ENCODE measurements at regions not wholly inside any gene's neighbourhood (a gene's known extent, or its start where the extent isn't known, plus 50 kb on each side); places are given as distances from the start of the nearest gene placed in this dataset.

- TF ChIP-seq PATZ1 (CRISPR knock-in tag; IDR thresholded peaks at IDR 0.05) (peak; percentile 43; the same call in 1 of the 2 replicates), ZNF704 (CRISPR knock-in tag; IDR thresholded peaks at IDR 0.05; ENCODE audit: borderline replicate concordance) (no peak), NR0B2 (CRISPR knock-in tag; IDR thresholded peaks at IDR 0.05) (no peak), CREM (IDR thresholded peaks at IDR 0.05) (peak; percentile 90), CREM (CRISPR knock-in tag; IDR thresholded peaks at IDR 0.05) (no peak), ATF3 (CRISPR knock-in tag; IDR thresholded peaks at IDR 0.05) (no peak), BRF2 (CRISPR knock-in tag; IDR thresholded peaks at IDR 0.05) (no peak), MEIS2 (CRISPR knock-in tag; IDR thresholded peaks at IDR 0.05) (peak; percentile 92), MBNL3 (CRISPR knock-in tag; conservative IDR thresholded peaks at IDR 0.05) (no peak), TAF15 (IDR thresholded peaks at IDR 0.05; ENCODE audit: low read depth, low read length, poor library complexity, severe bottlenecking) (no peak), DZIP1 (CRISPR knock-in tag; IDR thresholded peaks at IDR 0.05) (no peak), DBP (CRISPR knock-in tag; IDR thresholded peaks at IDR 0.05; ENCODE audit: not compliant biosample characterization) (no peak), HMG20B (CRISPR knock-in tag; conservative IDR thresholded peaks at IDR 0.05) (peak; percentile 82), STAT5B (CRISPR knock-in tag; IDR thresholded peaks at IDR 0.05) (0 out of 2 replicates have a peak, but pooled peaks have one; percentile 53)
Observed at GRCh38 chr5:124599028-124599973, 147.1 kb downstream of the ZNF608 start (continued).
